LNCAP (cell line): ENCODE measurements at regions not wholly inside any gene's neighbourhood (a gene's known extent, or its start where the extent isn't known, plus 50 kb on each side); places are given as distances from the start of the nearest gene placed in this dataset.

ENCODE experiments used
- TF ChIP-seq, protein P1 (sequence below): fragments of 450-650 bp; IDR thresholded peaks from 2 replicates; pipeline ENCODE4 v1.5.1; 2017; ENCODE audit warnings: mild to moderate bottlenecking

DNA sequence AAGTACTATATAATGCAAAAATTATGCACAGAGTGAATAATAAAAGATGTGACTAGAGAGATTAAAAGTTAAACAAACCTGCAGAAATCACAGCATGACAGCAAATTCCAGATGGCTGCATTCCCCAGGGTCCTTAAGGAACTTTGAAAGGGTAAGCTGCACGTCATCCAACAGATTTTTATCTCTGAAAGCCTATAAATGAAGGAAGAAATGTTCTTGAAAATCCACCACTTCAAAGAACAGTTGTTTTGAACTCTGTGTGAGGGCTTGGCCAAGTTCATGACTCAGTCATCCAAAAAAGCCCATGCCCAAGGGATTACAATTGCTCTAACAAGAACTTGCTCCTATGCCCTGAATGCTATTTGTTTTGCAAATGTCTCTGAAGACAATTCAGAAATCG is 603.6 kb downstream of the PLOD2 start:
- TF ChIP-seq, protein P1, sequence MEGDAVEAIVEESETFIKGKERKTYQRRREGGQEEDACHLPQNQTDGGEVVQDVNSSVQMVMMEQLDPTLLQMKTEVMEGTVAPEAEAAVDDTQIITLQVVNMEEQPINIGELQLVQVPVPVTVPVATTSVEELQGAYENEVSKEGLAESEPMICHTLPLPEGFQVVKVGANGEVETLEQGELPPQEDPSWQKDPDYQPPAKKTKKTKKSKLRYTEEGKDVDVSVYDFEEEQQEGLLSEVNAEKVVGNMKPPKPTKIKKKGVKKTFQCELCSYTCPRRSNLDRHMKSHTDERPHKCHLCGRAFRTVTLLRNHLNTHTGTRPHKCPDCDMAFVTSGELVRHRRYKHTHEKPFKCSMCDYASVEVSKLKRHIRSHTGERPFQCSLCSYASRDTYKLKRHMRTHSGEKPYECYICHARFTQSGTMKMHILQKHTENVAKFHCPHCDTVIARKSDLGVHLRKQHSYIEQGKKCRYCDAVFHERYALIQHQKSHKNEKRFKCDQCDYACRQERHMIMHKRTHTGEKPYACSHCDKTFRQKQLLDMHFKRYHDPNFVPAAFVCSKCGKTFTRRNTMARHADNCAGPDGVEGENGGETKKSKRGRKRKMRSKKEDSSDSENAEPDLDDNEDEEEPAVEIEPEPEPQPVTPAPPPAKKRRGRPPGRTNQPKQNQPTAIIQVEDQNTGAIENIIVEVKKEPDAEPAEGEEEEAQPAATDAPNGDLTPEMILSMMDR = no peak

DNA sequence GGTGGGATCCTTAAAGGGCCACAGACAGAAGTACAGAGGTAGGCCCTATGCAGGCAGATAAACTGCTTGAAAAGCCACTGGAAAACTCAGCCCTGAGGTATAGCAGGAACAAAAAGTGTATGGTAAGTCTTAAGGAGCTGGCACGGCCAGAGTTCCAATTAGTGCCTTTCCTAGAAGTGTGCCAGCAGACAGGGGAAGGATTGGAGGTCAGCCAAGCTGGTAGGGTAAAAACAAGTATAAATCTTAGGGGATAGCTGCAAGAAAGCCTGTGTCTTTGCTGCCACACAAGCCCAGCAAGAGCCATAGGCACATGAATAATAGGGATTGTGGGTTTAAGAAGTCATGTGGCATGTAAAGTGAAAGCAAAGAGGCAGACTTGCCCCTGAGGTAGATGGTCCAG is 582.5 kb downstream of the PLOD2 start:
- TF ChIP-seq, protein P1 = no peak

DNA sequence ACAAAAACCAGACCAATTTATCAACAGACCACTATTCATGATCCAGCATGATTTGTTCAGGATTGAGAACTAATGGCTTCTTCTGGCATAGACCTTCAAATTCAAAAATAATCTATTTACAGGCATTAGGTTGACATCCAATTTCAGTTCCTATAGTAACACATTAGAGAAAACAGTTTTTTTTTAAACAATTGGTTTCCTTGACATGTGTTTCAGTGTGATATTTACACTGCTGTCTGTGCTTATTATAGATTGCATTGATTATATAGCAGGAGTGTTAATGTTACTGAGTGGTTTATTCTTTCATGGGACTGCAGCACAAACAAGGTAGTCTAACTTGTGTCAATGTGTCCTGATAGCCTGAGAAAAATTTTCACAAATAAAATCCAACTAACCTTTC is 579.3 kb downstream of the PLOD2 start:
- TF ChIP-seq, protein P1 = no peak

DNA sequence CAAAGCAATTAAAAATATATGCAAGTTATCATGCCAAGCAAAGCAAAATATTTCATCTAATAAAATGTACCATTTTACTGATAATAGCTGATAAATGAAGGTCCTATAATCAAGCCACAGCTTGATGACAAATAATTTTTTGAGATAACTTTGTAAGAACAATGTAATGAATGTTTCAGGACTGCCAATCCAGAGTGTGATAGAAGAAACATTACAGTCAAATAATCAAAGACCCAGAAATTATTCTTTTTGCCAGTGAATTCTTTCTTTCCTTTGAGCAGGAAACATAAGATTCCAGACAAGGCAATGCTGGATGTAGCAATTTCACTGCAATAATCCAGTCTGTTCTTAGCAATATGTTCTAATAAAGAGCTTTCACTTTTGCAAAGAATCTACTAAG is 556.1 kb downstream of the PLOD2 start:
- TF ChIP-seq, protein P1 = no peak

DNA sequence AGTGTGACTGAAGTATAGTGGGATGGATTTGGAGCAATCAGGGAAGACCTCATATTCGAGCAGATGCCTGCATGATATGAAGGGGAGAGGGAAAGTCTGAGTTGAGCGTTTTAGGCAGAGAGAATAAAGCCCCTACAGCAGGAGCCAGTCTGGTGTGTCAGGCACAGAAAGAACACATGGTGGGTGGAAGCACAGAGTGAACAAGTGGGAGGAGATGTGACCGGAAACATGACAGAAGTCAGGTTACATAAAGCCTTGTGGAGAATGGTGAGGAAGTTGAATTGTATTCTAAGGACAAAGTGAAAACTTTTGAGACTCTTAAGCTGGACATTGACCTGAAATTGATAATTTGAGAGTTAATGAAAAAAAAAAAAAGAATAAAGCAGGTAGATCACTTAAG is 541.0 kb downstream of the PLOD2 start:
- TF ChIP-seq, protein P1 = no peak

DNA sequence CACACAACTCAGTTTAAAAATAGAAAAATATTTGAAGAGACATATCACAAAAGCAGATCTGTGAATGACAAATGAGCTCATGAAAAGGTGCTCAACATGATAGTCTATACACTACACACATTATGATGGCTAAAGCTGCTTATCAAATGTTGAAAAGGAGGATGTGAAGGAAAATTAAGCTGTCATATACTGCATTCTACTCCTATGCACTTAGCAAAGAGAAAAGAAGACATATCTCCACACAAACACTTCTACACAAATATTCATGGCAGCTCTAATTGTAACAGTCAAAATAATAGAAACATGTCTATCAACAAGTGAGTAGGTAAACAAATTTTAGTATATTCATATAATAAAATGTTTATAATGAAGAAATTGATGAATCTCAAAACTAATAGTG is 540.5 kb downstream of the PLOD2 start:
- TF ChIP-seq, protein P1 = no peak

DNA sequence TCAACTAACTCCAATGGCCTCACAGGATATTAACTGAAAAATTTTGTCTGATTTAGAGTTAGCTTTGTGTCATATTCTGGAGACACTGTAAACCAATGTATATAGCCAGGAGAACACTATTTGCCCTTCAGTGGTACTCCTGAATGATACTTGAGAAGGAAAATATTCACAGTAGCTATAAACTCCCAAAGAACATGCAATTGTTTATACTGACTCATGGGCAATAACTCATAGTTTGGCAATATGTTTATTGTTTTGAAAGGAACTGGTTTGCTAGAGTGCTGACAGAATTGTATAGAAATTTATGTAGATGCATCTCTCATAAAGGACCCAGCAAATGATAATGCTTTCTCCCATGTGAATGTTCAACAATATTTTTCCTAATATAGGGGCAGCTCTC is 537.6 kb downstream of the PLOD2 start:
- TF ChIP-seq, protein P1 = no peak

DNA sequence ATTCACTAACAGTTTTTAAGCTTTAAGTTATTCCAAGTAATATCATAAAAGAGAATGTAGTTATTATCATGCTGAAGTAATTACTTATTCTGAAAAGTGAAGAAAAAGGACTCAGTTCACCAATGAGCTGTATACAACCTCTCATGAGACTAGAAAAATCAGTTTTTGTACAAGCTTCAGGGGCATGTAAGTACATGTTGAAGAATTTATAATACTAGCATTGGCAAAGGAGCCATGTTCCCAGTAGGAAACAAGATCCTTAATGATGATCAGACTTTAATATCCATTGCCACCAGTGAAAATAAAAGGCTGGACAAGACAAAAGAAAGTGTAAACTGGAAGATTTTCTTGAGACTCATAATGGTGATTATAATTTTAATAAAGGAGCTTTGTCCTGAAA is 532.8 kb downstream of the PLOD2 start:
- TF ChIP-seq, protein P1 = no peak
